HG03378 (cell line): ENCODE measurements at regions not wholly inside any gene's neighbourhood (a gene's known extent, or its start where the extent isn't known, plus 50 kb on each side); places are given as distances from the start of the nearest gene placed in this dataset.

Experiments
- ATAC-seq: cut with Tn5 transposase; IDR thresholded peaks from one replicate; pipeline ENCODE4 v1.9.1; 2021; ENCODE audit warnings: mild to moderate bottlenecking, moderate library complexity; ENCODE audit not compliant: unreplicated experiment

DNA sequence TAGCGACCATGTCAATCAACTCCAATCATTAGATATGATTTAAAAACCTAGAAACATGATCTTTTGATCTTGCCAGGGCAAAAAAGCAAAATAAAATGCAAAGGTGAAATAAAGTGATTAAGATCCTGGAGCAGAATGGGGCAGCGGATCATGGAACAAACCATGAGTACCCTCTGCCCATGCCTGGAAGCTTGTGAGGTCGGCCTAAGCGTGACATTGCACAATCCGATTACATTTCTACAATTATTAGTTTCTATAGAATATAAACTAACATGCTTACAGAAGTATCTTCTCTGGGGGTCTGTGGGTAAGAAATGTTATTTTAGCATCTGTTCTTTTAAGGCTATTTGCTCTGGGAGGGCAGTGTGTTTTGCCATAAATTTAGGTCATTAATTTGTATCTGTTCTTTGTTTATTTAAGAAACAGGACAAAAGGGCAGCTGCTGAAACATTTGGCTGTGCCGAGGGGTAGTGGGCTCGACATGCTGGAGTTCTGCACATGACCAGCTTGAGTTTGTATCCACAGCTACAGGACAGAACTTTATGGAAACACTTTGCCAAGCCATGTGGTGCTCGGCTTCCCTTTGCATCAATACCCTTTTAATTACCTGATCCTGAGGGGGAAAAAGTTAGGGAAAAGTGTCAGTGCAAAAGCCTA lies 55.9 kb downstream of the ZBTB18 start:
- ATAC-seq: no peak

DNA sequence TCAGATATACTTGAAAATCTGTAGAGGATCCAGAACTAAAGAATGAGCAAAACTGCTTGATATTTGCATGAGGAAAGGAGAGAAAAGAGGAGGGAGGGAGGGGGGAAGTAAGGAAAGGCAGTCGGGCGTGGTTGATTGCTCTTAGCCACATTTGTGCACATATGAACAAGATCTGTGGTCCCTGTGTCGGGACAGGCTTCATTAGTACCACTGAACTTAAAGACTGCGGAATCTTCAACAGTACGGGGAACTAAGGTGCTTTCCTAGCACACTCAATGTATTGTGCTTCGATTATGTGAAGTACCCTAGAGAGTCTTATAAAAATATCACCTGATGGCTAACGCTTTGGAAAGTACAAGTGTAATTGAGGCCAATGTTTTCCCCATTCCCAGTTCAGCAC lies 59.9 kb downstream of the ZBTB18 start:
- no peak for ATAC-seq

DNA sequence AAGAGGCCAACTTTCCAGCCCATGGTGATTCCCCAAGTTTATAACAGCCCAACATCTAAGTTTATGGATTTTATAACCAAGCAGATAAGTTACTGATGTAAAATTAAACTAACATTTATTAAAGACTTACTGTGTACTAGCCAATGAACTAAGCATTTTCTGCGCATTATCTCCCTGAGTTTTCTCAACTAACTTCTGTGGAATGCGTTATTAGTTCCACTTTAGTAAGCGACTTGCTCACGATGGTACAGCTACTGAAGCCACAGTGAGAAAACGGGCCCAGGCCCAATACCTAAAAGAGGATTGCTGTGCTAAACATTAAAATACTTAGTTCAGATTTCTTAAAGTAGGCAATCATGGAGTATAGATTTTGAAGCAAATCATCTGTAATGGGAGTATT lies 61.0 kb downstream of the ZBTB18 start:
- no peak for ATAC-seq

DNA sequence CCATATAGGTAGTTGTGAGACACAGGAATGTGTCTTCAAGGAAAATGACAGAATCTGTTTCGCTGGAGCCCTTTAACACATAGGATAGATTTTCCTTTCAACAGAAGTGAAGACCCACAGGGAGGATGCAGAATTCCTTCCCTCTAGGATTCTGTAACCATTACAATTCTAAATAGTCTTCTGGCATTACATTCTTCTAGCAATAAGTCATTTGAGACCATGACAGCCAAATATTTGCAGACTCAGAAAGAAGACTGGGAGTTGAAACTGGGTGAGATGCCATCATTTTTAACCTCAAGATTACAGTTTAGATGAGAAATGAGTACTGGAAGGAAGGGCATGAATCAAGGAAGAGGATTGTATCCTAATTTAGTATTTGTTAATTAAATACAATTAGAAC lies 61.6 kb downstream of the ZBTB18 start:
- no peak for ATAC-seq

DNA sequence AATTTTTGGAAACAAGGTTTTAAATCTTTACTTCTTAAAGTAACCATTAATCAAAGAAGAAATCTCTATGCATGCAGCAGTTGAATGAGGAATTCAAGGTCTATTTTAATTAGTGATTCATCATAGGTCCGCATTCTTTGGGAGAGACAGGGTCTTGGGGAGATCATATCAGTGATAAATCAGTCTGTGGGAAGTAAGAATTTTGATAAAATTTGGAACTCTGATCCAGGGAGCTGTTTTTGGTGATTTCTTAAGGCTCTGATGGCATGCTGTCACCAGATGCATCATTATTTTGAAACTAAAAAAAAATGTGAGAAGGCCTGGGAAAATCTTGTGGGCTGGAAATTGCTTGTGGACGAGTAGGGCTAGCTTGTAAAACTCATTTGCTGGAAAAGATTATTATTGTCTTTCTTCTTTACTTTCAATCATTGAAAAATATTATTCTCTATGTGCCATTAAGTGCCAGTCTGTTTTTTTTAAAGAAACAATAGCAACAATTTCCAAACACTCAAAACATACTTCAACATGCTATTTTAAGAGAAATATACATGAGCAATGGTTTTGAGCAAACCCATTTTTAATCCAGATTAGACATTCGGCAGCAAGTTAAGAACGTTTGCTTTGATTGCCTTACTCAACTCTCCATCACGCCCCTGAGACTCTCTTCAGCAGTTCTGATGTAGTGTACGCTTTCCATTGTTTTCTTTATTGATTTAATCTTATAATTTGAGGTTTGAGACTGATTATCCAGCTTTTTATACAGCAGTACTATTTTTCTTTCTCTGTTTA lies 62.6 kb downstream of the ZBTB18 start:
- no peak for ATAC-seq

DNA sequence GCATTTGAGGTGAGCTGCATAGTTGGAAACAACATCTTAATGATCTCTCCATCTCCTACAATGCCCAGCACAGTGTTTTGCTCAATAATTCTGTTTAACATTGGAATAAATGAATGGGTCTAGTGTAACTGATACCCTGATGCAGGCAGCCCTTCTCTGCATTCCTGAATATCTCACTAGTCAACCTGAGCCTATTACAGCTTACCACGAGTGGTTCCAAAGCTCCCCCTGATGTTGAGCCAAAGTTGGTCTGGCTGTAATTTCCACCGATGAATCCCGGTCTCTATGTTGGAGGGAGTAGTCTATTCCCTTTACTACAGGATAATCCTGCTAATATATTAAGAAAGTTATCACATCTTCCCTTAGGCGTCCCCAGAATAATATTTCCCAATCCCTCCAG lies 63.8 kb downstream of the ZBTB18 start:
- ATAC-seq: no peak

DNA sequence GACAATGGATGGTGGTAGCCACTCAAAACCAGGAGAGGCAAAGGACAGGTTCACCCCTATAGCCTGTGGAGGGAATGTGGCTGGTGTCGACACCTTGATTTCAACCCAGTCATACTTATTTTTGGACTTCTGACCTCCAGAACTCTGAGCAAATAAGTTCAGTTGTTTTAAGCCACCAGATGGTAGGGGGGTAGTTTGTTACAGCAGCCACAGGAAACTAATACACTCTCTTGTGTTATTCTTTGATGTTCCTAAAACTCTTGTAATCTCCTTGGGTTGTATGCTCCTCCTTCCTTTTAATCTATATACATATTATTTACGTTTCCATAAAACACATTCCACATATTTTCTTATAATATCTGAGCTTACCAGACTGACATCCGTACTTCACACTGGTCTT lies 65.9 kb downstream of the ZBTB18 start:
- ATAC-seq: no peak

DNA sequence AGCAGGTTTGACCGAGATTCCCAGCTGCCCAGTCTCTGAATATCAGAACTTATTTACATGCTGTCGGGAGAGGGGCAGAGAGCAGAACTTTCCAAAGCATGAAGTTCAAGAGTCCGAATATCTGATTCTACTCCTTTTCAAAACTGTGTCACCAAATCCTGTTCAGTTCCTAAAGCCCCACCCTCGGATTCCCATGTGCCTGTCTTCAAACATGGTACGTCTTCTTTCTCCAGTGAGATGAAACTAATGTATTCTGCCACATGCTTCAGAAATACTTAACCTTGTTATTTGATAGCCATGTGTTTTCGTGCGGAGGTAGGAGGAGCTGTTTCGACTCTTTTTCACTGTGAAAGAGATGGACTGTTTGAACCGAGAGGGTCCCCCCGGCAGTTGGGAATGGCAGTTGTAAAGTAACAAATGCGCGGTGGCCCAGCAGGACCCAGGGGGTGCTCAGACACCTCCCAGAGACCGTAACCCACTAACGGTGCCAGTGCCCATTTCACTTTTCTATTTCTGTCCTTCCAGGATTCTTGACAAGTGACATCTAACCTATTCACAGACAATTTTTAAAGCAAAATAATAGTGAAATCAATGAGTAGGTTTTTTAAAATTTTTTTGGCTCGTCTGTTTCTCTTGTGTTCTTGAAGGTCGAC lies 67.2 kb downstream of the ZBTB18 start:
- no peak for ATAC-seq

DNA sequence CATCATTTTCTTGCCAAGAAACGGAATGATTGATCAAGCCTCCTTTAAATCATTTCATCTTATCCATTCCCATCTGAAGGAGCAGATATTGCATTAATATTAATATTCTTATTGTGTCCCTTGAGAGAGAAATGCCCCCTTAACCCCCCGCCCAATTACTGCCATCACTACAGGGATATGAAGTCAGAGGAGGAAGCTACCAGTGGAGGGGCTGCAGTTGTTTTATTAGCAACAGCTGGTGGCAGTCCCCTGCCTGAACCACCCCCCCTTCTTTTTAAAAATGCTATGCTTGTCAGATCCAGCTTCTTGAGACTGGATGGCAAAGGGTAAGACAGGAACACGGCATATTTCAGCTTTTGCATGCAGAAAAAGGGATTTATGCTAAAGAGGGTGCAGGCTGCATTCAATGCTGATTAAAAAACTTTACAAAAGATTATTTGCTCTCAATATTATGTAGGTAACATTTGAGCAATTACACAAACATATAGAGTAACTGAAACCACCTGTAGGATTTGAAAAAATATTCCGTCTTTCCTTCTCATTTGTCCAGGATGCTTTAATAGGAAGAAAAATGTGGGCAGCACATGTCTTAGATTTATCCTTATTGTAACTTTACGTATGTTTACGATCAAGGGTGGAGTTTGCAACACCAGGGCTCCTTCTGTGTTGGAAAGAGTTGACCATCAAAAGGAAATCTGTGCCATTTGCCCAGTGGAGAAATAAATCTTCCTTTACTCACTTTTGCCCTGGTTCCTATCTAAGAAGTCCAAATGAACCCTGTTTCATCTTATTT lies 77.7 kb downstream of the ZBTB18 start:
- no peak for ATAC-seq

DNA sequence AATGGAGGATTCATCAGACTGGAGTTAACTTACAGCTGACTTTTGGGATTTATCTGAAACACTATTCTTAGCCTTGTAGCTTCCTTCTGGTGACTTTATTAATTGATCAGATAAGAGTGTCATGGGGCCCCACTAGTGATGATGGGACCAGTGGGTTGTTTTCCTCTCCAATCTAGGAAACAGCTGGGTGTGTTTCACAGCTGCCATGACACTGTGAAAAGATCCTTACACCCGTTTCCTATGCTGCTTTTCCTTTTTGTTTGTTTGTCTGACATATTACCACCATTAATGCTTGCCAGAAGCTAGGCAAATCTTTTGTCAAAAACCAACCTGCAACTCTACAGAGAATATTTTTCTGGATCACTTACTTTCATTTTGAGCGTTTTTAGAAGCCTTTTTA lies 86.2 kb downstream of the ZBTB18 start:
- ATAC-seq: no peak

DNA sequence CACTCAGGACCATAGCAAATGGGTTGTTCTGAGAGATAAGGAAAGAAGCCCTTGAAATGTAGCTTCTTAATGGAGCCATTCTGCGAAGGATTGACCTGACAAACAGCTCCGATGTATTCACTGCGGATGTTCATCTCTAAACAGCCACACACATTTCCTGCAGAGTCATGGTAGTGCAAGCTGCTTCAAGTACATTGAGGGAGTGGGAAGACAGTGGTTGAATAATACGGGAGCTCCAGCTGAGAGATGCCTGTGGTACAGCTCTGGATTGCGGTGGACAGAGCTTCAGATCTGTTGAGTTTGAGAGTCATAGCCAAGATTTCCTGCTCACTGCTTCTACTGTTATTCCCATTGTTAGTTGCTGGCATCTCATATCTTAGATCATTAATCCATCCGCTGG lies 86.6 kb downstream of the ZBTB18 start:
- no peak for ATAC-seq

DNA sequence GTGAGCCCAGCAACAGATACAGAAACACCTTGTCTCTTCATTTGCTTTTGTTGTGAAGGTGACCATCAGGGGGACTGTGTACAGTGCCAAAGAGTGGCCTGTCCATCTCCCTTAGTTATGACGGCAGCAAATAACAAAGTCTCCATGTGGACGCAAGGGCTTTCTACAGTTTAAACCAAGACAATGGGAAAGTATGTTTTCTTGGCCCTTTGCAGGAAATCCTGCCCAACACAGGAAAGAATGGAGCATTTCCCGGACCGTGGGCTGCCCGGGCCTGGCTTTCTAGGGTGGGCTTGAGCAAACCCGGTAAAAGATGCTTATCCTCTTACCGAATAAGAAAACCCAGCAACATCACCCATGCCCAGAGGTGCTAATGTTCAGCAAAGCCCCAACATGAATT lies 87.3 kb downstream of the ZBTB18 start:
- no peak for ATAC-seq

DNA sequence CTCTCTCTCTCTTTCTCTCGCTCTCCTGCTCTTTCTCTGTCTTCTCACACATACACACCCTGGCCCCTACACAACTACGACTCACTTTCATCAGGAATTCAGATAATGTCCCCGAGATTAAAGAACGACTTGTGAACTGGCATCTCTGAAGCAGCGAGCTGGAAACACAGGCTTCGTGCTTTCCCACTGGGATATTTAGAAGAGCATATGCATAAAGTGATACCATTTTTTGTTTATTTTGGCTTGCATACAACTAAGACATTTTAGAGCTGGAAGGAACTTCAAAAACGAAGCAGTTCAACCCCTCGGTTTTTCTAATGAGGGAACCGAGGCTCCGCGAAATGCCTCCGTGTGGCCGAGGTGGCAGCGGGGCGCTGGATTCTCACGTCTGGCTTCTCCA lies 88.6 kb downstream of the ZBTB18 start:
- ATAC-seq: no peak

DNA sequence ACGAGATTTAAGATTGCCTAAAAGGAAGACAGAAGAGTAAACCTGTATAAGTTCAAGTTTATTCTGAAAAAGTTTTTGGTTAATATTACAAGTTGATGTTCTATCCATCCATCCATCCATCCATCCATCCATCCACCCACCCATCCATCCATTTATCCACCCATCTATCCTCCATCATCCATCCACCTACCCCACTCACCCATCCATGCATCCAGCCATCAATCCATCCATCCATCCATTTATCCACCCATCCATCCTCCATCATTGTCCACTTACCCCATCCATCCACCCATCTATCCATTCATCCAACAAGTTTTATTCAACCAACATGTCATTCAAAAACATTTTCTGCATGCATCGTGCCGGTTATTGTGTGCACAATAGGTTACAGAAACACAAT lies 89.3 kb downstream of the ZBTB18 start:
- no peak for ATAC-seq

DNA sequence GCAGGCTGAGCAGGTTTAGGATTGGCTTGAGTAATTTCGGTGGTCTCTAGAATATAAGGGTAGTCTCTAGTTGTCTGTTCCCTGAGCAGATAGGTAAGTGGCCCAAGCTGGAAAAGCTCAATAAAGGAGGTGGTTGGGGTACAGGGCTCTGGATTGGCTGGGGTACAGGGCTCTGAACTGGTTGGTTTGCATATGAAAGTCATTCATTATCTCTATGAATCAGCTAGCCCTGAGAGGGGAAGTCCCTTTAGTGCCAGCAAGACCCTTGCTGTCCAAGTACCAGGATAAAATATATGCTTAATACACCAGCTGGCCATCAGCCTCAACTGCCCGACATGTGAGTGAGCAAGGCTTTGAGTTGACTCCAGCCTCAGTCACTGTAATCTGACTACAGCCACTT lies 93.0 kb downstream of the ZBTB18 start:
- no peak for ATAC-seq

DNA sequence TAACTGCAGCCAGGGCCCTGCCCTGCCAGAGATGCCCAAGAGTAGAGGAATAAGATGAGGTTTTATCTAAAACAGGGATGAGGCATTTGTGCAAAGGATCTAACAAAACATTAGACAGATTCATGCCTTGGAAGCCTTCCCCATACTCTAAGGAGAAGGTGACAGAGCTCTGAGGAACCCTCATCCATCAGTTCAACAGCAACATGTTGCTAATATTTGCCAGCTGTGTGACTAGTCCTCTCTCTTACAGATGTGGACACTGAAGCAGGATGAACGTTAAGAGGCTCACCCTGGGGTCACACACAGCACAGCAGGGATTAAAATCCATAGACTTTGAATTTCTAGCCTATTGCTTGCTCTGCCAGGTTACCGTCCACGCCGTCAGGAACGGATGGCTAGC lies 99.0 kb downstream of the ZBTB18 start:
- no peak for ATAC-seq

DNA sequence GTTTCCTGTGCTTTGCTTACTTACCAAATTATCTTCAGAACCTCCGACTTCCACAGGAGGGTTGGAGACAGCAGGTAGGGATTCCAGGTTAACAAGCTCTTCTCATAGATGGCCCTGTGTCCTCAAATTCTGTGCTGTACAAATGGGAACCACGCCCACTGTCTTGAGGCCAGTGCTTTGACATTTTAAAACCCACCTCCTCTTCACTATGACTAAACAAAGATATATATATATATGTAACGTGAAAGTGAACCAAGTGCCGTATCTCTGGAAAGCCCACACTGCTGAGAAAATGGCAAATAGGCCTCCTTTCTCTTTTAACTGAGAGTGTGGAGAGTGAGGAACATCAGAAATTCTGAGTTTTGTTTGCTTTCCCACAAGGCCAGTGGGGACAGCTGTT lies 99.6 kb downstream of the ZBTB18 start:
- no peak for ATAC-seq

DNA sequence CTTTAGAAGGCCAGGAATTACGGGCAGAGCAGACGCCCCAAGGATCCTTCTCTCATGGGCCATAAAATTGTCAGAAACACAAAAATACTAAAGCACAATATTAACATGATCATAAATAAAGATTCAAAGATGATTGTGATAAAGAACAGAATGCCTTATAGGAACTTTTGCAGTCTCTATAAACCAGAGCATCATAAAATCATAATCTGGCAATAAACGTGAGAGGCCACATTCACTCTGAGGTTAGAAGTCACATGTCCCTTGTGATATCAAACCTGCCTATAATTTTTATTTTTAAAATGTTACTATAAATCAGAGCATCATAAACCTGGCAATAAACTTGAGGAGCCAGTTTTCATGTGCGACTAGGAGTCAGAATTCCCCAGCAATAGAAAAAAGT lies 100.5 kb downstream of the ZBTB18 start:
- no peak for ATAC-seq

DNA sequence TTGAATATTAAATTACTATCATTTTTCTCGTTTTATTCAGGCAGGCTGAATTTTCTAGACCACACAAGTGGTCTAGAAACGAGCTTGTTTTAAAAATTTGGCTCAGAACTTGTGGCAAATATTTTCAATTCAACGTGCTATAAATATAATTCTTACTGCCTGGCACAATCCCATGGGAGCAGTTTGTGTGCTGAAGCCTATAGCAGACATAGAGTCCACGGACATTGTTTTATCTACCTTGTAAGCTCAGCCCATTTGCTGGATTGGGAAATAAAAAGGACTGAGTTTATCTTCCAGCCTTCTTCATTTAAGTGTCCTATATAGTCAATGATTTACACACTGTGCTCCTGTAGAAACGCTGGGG lies 103.4 kb downstream of the ZBTB18 start:
- ATAC-seq: no peak

DNA sequence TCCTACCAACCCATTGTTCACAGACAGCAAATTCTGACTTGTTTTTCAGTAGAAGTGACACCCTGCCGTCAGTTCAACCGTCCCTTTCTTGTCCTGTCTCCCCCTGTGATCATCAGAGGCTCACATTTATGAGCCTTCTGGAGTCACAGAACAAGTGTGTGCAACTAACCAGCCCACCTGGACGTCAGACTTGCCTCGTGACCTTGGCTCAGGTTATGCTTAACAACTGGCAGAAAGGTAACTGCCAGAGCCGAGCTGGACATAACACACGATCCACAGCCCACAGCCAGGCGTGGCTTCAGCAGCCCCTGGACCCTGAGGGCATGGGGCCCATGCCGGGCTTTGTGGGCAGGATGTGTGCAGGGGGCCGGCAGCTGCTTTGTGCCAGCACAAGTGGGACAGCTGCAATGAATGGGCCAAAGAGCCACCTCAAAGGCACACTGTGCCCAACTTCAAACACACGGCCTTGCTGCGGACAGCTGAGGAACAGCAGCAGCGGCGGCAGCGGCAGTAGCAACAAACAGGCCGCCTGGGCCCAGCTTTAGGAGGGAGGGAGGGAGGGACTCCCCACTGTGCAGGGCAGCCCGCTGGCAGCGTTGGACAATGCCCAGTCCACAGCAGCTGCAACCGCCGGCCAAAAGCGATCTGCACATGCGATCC lies 103.9 kb downstream of the ZBTB18 start:
- no peak for ATAC-seq

DNA sequence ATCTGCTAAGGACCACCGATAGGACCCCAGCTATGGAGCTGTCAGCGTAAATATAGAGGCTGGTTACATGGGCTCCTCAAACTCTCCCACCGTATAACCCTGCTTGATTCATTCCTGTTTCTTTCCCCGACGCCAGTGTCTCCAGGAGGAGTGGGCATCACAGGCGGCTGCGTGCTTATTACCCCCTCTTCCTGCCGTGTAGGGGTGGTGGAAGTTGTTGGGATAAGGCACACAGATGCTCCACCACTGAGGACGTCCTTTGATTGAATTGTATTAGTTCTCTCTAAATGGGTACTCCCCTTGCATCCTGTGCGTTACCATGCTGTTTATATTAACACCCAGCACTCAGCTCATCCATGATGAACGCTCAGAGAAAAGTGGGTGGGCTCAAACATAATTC lies 104.6 kb downstream of the ZBTB18 start:
- ATAC-seq: no peak
